ENCODE measurements at regions not wholly inside any gene's neighbourhood (a gene's known extent, or its start where the extent isn't known, plus 50 kb on each side); places are given as distances from the start of the nearest gene placed in this dataset.

GRCh38 chr7:25798344-25798743 lies 353.7 kb upstream of the NFE2L3 start:
- H3K36me3 ChIP-seq, result no peaks in the 10 kb centered on the region
- TF ChIP-seq CTCF (IDR thresholded peaks at IDR 0.05) (no peak), POLR2A (IDR thresholded peaks at IDR 0.05) (no peak)
- no peak overlapping the region for H3K4me3 ChIP-seq
- H3K4me1 ChIP-seq, result no peaks in the 10 kb centered on the region
- intact Hi-C loops (cut with DNase I), result no loop called here
- ATAC-seq (no peak), DNase-seq (no peak)
- H3K27ac ChIP-seq, result no peak overlapping the region
- 89% methylated on average over 1 of the region's 1 CpG for WGBS (ENCODE audit: insufficient coverage, low coverage, low lambda C conversion rate, missing lambda C conversion rate)
- no peaks in the 10 kb centered on the region for H3K27me3 ChIP-seq
- no peaks in the 10 kb centered on the region for H3K9me3 ChIP-seq

GRCh38 chr7:25801214-25801613 lies 350.8 kb upstream of the NFE2L3 start:
- H3K27ac ChIP-seq, result no peak overlapping the region
- WGBS (ENCODE audit: insufficient coverage, low coverage, low lambda C conversion rate, missing lambda C conversion rate), result 75% methylated on average over 3 of the region's 3 CpGs
- no peaks in the 10 kb centered on the region for H3K27me3 ChIP-seq

GRCh38 chr7:25802057-25802456 lies 349.9 kb upstream of the NFE2L3 start:
- no peak for TF ChIP-seq CTCF (IDR thresholded peaks at IDR 0.05)
- TF ChIP-seq POLR2A (IDR thresholded peaks at IDR 0.05), result no peak
- ATAC-seq, result no peak
- no peak overlapping the region for H3K27ac ChIP-seq
- H3K4me1 ChIP-seq, result no peaks in the 10 kb centered on the region
- intact Hi-C loops (cut with DNase I), result no loop called here
- no peaks in the 10 kb centered on the region for H3K9me3 ChIP-seq
- DNase-seq, result no peak
- no peaks in the 10 kb centered on the region for H3K27me3 ChIP-seq
- no peak overlapping the region for H3K4me3 ChIP-seq
- WGBS (ENCODE audit: insufficient coverage, low coverage, low lambda C conversion rate, missing lambda C conversion rate), result 51% methylated on average over 3 of the region's 3 CpGs
- H3K36me3 ChIP-seq, result no peaks in the 10 kb centered on the region

More at GRCh38 chr7:25801214-25801613, 350.8 kb upstream of the NFE2L3 start:
- no peaks in the 10 kb centered on the region for H3K4me1 ChIP-seq
- ATAC-seq (no peak), DNase-seq (no peak)
- intact Hi-C loops (cut with DNase I), result no loop called here
- no peak for TF ChIP-seq POLR2A (IDR thresholded peaks at IDR 0.05)
- no peak for TF ChIP-seq CTCF (IDR thresholded peaks at IDR 0.05)
- no peaks in the 10 kb centered on the region for H3K36me3 ChIP-seq
- H3K9me3 ChIP-seq, result no peaks in the 10 kb centered on the region
- H3K4me3 ChIP-seq, result no peak overlapping the region

GRCh38 chr7:25802473-25802872 lies 349.5 kb upstream of the NFE2L3 start:
- ATAC-seq (no peak), DNase-seq (no peak)
- Histone ChIP-seq H3K36me3 (no peaks in the 10 kb centered on the region), H3K27ac (no peak overlapping the region), H3K9me3 (no peaks in the 10 kb centered on the region), H3K27me3 (no peaks in the 10 kb centered on the region), H3K4me1 (no peaks in the 10 kb centered on the region), H3K4me3 (no peak overlapping the region)
- intact Hi-C loops (cut with DNase I), result no loop called here
- TF ChIP-seq CTCF (IDR thresholded peaks at IDR 0.05) (no peak), POLR2A (IDR thresholded peaks at IDR 0.05) (no peak)
